ENCODE measurements at regions not wholly inside any gene's neighbourhood (a gene's known extent, or its start where the extent isn't known, plus 50 kb on each side); places are given as distances from the start of the nearest gene placed in this dataset.

- TF ChIP-seq CTCF (IDR thresholded peaks at IDR 0.05 in 2 of 3, conservative IDR thresholded peaks at IDR 0.05 in 1 of 3; ENCODE audit: insufficient read depth in 2 of 3, low read depth in 1 of 3, low read length in 3 of 3) (no peak), ZNF175 (CRISPR knock-in tag; IDR thresholded peaks at IDR 0.05; ENCODE audit: low read depth) (no peak), HNRNPUL1 (IDR thresholded peaks at IDR 0.05; ENCODE audit: low read length) (no peak), SRSF7 (optimal IDR thresholded peaks at IDR 0.05; ENCODE audit: low read depth, low read length) (no peak), ATF1 (CRISPR knock-in tag; IDR thresholded peaks at IDR 0.05) (no peak), ATF1 (tag; IDR thresholded peaks at IDR 0.05) (no peak), HEY1 (CRISPR knock-in tag; IDR thresholded peaks at IDR 0.05; ENCODE audit: borderline replicate concordance) (no peak), CAMTA2 (CRISPR knock-in tag; conservative IDR thresholded peaks at IDR 0.05) (no peak), CHD2 (IDR thresholded peaks at IDR 0.05; ENCODE audit: low read depth, low read length) (no peak), POLR2A (conservative IDR thresholded peaks at IDR 0.05) (no peak), TCF7L2 (IDR thresholded peaks at IDR 0.05; ENCODE audit: low read depth, low read length) (no peak), SPI1 (IDR thresholded peaks at IDR 0.05; ENCODE audit: borderline replicate concordance, low read depth, low read length) (no peak), STAG1 (CRISPR knock-in tag; IDR thresholded peaks at IDR 0.05; ENCODE audit: borderline replicate concordance) (no peak)
Observed at GRCh38 chr4:72809208-72809607, 240.2 kb upstream of the ADAMTS3 start.
